Cardiac fibroblast (primary cell): ENCODE measurements at regions not wholly inside any gene's neighbourhood (a gene's known extent, or its start where the extent isn't known, plus 50 kb on each side); places are given as distances from the start of the nearest gene placed in this dataset.
A peak's percentile ranks its signal among the peaks of the same experiment; 100 is the strongest.

Experiments used
- DNase-seq, 2 donors: peaks; one replicate each; pipeline versions ENCODE4 v3.0.0 to v3.0.0-alpha.2; 2010; ENCODE audit warnings: low read depth in 2 of 2
- H3K4me3 ChIP-seq, 2 donors: replicated peaks in 1 of 2; 1 replicate in 1 of 2; 2 replicates in 1 of 2; pipeline ENCODE4 v1.5.1; 2011; ENCODE audit warnings: low read depth in 2 of 2, low read length in 2 of 2, mild to moderate bottlenecking in 2 of 2, moderate library complexity in 1 of 2
- CTCF ChIP-seq: IDR thresholded peaks from one replicate; pipeline ENCODE4 v1.5.1; 2011; ENCODE audit warnings: low read depth, mild to moderate bottlenecking, low read length, inconsistent platforms

DNA sequence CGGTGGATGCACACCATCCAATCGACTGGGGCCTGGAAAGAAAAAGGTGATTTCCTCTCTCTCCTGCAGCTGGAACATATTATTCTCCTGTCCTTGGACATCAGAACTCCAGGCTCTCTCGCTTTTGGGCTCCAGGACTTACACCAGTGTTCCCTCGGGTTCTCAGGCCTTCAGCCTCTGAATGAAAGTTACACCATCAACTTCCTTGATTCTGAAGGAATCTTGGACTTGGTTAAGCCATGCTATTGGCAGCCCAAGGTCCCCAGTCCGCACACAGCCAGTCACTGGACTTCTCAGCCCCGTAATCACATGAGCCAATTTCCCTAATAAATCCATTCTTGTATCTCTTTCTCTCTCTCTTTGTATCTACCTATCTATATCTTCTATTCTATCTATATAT, 418.9 kb downstream of the IRS1 start:
- no peak for DNase-seq
- no peak for TF ChIP-seq CTCF
- no peak overlapping the region for H3K4me3 ChIP-seq

DNA sequence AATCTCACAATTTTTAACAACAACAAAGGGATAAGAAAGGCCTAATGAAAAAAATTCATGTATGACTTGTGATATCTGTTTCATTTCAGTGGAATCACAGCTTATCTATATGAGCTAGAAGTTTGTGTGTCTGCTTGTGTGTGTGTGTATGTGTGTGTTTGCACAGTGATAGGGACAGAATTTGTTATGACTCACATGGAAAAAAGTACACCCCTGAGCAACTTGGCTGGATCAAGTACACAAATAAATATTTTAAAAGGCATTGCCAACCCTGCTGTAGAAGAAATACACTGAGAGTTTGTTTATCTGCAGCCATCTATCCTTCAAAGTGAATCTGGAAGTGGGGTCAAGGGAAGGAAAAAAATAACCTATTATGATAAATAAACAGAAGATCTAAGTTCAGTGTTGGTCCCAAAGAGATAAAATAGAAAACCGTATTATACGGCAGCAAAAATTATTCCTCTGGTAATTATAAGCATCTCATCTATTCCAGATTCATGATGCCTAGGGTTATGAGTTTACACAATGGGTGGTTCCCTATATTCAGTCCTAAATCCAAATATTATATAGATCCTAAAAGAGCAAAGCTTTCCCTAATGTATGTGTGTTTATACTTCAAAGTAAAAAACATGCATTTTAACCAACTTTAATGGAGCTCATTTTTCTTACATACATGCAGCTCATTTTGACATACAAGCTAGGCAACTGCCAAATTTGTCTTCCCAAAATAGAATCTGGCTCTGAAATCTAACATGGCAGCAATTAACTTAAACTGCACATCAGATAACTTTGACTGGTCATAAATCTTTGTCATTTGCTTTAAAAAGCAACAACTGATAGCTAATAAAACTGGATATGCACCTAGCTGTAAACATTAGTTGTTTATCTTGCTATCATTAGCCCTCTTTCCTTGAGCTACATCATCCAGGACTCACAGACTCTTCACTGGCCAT, 420.6 kb downstream of the IRS1 start:
- peak; percentile 58 to 63 for DNase-seq
- no peak for TF ChIP-seq CTCF

GRCh38 chr2:226376516-226377180, 423.0 kb downstream of the IRS1 start:
- TF ChIP-seq CTCF: no peak
- peak; percentile 50 to 66 for DNase-seq
- no peak overlapping the region for H3K4me3 ChIP-seq

More for the DNA sequence above, 420.6 kb downstream of the IRS1 start:
- H3K4me3 ChIP-seq: no peak overlapping the region

- DNase-seq: no peak
- no peak overlapping the region for H3K4me3 ChIP-seq
- no peak for TF ChIP-seq CTCF
These were observed 432.7 kb downstream of the IRS1 start for GRCh38 chr2:226366920-226367319.

- DNase-seq: no peak
- no peak for TF ChIP-seq CTCF
- H3K4me3 ChIP-seq: no peak overlapping the region
These were observed 435.4 kb downstream of the IRS1 start for GRCh38 chr2:226364217-226364616.

DNA sequence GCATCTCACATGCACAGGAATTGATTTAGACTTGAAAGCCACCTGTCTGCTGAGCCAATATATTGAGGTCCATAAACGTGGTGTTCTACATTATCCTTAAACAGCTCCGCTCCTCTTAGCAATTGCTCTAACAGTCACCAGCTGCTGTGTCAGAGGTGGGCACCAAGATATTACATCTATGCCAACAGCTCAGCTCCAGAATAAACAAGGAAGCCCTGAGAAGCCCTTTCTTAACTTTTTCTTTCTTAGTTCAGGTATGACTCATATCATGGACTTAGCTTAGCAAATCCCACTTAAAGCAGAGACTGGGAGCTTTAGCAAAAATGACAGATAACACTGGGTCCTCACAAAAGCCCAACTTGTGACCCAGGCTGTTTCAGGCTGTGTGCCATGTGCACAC, 436.6 kb downstream of the IRS1 start:
- peak; percentile 14 to 51 for DNase-seq
- no peak for TF ChIP-seq CTCF
- no peak overlapping the region for H3K4me3 ChIP-seq
